BJ (cell line): ENCODE measurements at regions not wholly inside any gene's neighbourhood (a gene's known extent, or its start where the extent isn't known, plus 50 kb on each side); places are given as distances from the start of the nearest gene placed in this dataset.

Experiments used
- CTCF ChIA-PET: fragments of 350-600 bp; formaldehyde crosslinking; extraction: SDS; loops from one replicate; lab custom pipeline; 2021; ENCODE audit warnings: antibody characterized with exemption, inconsistent platforms; lab: Yijun Ruan, JAX
- POLR2A ChIA-PET: fragments of 300-600 bp; sonication (Branson Sonifier 250); formaldehyde crosslinking; extraction: SDS; loops from one replicate; lab custom pipeline; 2021; ENCODE audit warnings: antibody characterized with exemption; lab: Charles Lee
- DNase-seq: peaks from one replicate; pipeline ENCODE4 v3.0.0-alpha.2; 2011; ENCODE audit warnings: low read depth
- H3K27me3 ChIP-seq: 2 replicates; pipeline ENCODE4 v1.6.0; 2011; ENCODE audit warnings: low read length; ENCODE audit not compliant: control insufficient read depth, insufficient read depth
- H3K36me3 ChIP-seq: 2 replicates; pipeline ENCODE4 v1.5.1; 2011; ENCODE audit warnings: low read length; ENCODE audit not compliant: control insufficient read depth, insufficient read depth
- H3K4me3 ChIP-seq: 2 replicates; pipeline ENCODE4 v1.5.1; 2011; ENCODE audit warnings: low read depth, mild to moderate bottlenecking, control low read depth, low read length
- CTCF ChIP-seq: IDR thresholded peaks from 2 replicates; pipeline ENCODE4 v1.5.1; 2011; ENCODE audit warnings: low read depth, mild to moderate bottlenecking, control low read depth, inconsistent platforms, low read length, moderate library complexity; ENCODE audit not compliant: insufficient read depth

DNA sequence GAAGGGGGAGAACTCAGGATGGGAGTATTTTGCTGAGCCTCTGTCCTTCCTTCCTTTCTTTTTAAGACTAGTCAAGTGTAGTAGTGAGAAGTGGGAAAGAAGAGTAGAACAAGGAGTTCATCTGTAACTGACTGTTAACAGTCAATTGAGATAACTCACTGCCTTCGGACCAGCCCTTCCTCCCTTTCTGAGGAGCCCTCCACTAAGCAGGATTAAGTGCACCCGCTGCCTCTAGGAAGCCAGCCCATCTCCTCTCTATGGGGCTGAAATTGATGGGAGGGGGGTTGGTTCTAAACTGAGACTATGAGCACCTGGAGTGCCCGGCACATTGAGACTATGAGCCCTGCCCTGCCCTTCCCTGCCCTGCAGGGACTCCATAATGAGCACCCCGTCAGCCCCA lies 72.7 kb upstream of the TINAGL1 start:
- ChIA-PET CTCF (no interaction called here), POLR2A (no interaction called here)
- Histone ChIP-seq H3K27me3 (peaks cover 34% of the 10 kb centered on the region), H3K36me3 (no peaks in the 10 kb centered on the region), H3K4me3 (no peak overlapping the region)
- no peak for DNase-seq
- TF ChIP-seq CTCF: no peak

- H3K4me3 ChIP-seq: no peak overlapping the region
- no peaks in the 10 kb centered on the region for H3K36me3 ChIP-seq
- no peak for DNase-seq
- TF ChIP-seq CTCF: no peak
- peaks cover 35% of the 10 kb centered on the region for H3K27me3 ChIP-seq
- POLR2A ChIA-PET: no interaction called here
- CTCF ChIA-PET: interaction anchor here (0.7 kb wide), 1 partner anchor 830 kb away, joined by 3 read pairs; no protein-coding TSS in a partner anchor
Measured at GRCh38 chr1:31504001-31504400, 72.3 kb upstream of the TINAGL1 start.

DNA sequence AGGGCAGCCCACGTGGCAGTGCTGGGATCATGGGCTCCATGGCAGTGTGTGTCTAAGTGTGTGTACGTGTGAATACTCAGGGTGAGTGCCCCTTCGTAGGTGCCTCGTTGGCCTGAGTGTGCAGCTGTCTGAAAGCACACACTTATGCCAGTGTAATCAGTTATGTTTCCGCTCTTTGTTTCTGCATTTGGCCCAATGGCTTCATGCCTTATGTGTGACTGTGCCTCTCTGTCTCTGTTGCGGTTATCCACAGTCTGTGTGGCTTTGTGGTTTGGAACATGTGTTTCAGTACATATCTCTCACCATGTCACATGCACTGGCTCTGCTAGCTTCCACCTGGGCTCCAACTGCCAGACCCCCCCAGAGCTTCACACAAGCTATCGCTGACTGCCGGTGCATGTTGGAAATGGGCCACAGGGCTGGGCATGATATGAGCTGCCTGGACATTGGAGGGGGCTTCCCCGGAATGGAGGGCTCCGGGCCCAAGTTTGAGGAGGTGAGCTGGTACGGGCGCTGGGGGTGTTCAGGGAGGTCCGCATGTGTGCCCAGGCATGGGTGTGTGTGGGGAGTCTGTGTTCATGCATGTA lies 70.3 kb upstream of the TINAGL1 start:
- H3K36me3 ChIP-seq: no peaks in the 10 kb centered on the region
- no peak for TF ChIP-seq CTCF
- peaks cover 32% of the 10 kb centered on the region for H3K27me3 ChIP-seq
- peak; percentile 43 for DNase-seq
- H3K4me3 ChIP-seq: no peak overlapping the region
- ChIA-PET CTCF (interaction anchor here (1.0 to 1.8 kb wide), 3 partner anchors 11 to 111 kb away, joined by 3 to 6 read pairs (median 3); no protein-coding TSS in a partner anchor), POLR2A (interaction anchor here (0.5 kb wide), 1 partner anchor 280 kb away, joined by 4 read pairs; no protein-coding TSS in a partner anchor)

DNA sequence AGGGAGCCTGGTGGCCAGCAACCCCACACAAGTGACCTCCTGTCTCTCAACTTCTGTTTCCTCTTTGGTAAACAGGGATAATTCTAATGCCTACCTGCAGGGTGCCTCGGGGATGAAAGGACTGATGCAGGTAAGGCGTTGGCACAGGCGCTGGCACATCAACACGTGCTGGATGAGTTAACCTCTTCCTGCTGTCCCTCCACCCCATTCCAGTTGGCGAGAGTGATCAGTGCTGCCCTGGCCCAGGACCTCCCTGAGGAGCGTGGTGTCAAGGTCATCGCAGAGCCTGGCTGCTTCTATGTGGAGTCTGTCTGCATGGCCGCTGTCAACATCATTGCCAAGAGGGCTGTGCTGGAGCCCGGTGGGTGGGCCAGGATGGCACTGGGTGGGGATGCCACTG lies 69.1 kb upstream of the TINAGL1 start:
- Histone ChIP-seq H3K4me3 (no peak overlapping the region), H3K27me3 (peaks cover 32% of the 10 kb centered on the region), H3K36me3 (no peaks in the 10 kb centered on the region)
- DNase-seq: no peak
- ChIA-PET POLR2A (no interaction called here), CTCF (interaction anchor here (1.2 to 1.8 kb wide), 2 partner anchors 42 to 113 kb away, joined by 5 to 6 read pairs; no protein-coding TSS in a partner anchor)
- no peak for TF ChIP-seq CTCF

DNA sequence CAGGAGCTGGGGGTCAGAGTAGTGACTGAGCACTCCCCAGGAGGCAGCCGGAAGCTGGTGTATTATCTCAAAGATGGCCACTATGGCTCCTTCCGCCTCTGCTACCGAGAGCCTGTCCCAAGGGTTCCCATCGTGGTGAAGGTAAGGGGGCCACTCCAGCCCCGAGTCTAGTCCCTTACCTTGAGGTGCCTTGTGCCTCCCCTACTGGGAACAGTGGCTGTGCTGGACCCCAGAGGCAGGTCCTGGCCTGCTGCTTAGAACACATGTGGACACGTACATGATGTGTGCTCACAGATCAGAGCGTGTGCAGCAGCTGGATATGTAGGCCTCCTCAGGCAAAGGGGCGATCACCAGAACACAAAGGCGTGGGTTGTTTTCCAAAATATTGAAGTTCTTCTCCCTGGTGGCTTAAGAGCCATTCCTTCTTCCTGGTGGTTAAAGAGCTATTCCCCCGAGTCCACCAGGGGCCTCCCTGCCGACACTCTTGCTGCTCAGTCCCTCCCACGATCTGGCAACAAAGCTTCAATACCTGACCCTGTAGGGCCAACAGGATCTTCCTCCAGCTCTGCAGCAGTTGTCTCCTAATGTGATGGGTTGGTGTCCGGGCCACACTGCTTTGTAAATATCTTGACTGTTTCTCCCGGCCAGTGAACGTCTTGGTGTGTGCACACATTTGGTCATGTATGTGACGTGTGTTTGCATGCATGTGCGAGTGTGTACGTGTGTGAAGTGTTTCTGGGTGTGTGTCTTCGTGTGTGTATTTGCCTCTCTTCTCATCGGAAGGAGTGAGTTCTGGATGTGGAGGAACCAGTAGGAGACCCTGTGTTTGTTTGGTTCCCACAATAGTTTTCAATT lies 68.4 kb upstream of the TINAGL1 start:
- no peak for TF ChIP-seq CTCF
- ChIA-PET CTCF (interaction anchor here (0.8 to 1.2 kb wide), 2 partner anchors 10 to 41 kb away, joined by 4 to 5 read pairs; no protein-coding TSS in a partner anchor), POLR2A (no interaction called here)
- peaks cover 34% of the 10 kb centered on the region for H3K27me3 ChIP-seq
- H3K36me3 ChIP-seq: no peaks in the 10 kb centered on the region
- H3K4me3 ChIP-seq: no peak overlapping the region
- no peak for DNase-seq
